ENCODE measurements at regions not wholly inside any gene's neighbourhood (a gene's known extent, or its start where the extent isn't known, plus 50 kb on each side); places are given as distances from the start of the nearest gene placed in this dataset.

- TF ChIP-seq CTCF (IDR thresholded peaks at IDR 0.05; ENCODE audit: low read depth, low read length, poor library complexity, severe bottlenecking) = no peak
- no peak for TF ChIP-seq EZH2phosphoT487 (IDR thresholded peaks at IDR 0.05; ENCODE audit: borderline replicate concordance, low read length)
Measured at GRCh38 chr9:28841775-28842174, 1268.5 kb upstream of the C9orf72 start.

Data from DOHH2 (cell line).